Stimulated activated CD8-positive, alpha-beta memory T cell treated with anti-CD3 and anti-CD28 coated beads, Interleukin-7, amount 100 ng/mL, for 24 hours (primary cell): ENCODE measurements at regions not wholly inside any gene's neighbourhood (a gene's known extent, or its start where the extent isn't known, plus 50 kb on each side); places are given as distances from the start of the nearest gene placed in this dataset.
"Not testable (repeated sequence)": the region's sequence is repeated elsewhere in the genome, so short reads cannot be mapped to it uniquely, and the experiment has no call there.

Experiments
- DNase-seq: peaks from one replicate; pipeline ENCODE4 v3.0.0-alpha.2; 2020; ENCODE audit warnings: low read depth

DNA sequence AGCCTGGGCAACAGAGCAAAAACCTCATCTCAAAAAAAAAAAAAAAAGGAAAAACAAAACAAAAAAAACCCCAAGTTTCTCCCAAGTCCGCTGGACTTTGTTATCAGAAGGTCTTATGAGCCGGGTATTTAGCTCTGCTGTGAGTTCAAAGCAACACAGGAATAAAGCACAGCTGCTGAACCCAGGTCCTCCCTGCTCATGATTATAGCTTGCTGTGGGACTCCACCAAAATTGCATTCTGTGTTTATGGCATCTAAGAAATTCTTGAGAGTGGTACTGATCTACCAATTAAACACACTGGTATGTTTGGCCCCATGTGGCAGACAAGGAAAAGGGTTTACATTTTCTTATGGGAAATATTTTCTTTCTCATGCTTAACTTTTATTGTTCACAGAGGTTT is 93.6 kb upstream of the NEDD9 start:
- DNase-seq: no peak

DNA sequence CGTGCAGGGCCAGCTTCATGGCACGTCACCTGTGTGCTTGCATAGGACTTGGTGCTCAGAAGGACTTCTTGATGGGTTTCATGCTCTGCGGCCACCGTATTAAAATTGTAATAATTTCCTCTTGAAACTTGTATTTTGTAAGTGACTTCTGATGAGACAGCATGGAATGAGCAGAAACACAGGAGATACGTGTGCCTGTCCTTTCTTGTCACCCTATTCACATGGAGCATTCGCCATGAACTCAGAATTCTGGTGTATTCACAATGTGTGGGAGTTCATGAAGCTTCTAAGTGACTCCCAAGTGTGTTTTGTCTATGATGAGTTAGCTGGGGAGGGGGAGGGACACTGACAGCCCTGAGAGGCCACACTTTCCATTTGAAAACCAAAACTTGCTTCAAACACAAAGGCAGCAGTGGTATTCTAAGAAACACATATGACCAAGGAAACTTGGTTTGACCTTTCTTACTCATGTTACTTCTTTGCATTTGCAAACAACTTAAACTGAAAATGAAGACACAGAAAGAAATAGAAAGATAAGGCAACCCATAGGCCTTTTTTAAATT is 92.1 kb upstream of the NEDD9 start:
- peak; percentile 21 for DNase-seq

DNA sequence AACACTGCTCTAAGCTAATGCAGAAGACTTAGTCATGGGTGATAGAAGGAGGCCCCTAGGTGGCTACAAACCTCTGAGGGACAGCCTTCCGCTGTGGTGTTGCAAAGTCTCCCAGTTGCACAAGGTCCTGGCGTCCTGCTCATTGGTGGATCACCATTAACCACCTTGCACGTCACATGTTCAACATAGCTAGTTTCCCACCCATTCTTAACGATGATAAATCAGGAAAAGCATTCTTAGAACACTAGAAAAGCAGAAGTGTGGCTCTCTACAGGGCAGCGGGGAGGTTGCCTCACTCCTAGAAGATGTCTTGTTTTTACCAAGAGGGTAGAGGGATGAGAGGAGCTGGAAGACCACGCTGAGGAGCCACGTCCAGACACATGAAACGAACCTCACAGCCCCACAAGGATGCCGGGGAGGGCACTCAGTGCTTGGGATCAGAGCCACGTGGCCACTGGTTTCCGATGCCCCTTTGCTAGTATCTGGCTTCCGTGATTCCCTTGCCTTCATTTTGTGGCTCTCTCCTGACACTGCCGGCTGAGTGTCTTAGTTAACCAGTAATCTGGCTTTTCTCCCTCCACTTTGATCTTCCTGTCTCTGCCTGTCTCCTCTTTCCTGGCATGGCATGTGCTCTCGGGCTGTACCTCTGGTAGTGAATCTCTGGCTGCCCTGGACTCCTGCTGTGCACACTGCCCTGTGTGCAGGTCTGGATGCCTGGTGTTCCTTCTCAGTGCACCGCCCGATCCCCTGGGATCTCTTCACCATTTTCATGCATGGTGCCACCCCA is 91.4 kb upstream of the NEDD9 start:
- no peak for DNase-seq

DNA sequence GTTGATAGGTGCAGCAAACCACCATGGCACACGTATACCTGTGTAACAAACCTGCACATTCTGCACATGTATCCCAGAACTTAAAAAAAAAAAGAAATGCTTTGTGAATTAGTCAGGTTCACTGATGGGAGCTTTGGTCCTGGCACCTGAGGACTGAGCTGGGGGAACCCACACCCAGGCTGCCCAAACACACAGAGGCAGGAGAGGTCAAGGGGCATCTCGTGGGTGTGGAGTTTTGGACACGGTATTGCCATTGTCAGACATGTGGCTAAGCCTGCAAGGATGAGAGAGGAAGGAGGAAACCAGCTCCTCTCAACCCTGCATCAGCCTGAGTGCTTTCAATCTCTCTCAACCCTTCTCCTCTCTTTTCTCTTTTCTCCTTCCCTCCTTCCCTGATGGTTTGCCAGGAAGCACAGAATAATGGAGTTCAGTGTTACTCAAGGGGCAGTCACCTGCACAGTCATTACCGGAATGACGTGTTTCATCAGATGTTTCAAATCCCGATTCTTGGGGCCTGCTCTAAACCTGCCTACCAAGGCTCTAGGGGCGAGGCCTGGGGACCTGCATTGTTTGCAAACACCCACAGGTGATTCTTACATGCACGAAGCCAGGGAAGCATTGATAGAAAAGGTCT is 89.9 kb upstream of the NEDD9 start:
- DNase-seq: no peak

GRCh38 chr6:11320914-11321597 is 88.6 kb upstream of the NEDD9 start:
- DNase-seq: no peak

- DNase-seq: no peak
Measured at GRCh38 chr6:11318835-11319813, 86.7 kb upstream of the NEDD9 start.

DNA sequence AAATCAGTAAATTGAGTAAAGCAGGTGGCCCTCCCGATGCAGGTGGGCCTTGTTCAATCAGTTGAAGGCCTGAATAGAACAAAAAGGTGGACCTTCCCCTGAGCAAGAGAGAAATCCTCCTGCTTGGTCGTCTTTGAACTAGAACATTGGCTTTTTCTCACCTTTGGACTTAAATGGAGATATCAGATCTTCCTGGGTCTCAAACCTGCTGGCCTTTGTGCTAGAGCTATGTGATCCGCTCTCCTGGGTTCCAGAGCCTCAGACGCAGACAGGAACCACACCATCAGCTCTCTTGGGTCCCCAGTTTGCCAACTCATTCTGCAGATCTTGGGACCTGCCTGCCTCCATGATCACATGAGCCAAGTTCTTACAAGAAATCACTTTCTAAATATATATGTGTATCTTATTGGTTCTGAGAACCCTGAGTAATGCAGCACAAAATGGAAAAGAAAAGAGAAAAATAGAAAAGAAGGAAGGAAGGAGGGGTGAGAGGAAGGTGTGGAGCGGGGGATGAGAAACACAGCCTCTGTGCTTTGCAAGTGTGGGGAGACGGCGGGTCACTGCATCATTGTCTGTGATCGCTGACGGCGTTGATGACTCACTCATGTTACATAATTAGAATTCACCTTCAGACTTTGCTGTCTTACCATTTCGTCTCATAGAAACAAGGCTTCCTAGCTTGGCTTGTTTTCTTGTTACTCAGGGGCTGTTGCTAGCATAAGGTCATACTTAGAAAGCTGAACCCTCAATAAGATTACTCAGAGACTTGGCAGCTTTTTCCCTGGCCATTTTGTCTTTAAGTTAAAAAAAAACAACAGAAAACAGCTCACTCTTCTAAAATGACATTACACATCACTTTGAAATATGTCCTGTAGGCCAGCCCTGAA is 85.7 kb upstream of the NEDD9 start:
- peak; percentile 48 for DNase-seq

DNA sequence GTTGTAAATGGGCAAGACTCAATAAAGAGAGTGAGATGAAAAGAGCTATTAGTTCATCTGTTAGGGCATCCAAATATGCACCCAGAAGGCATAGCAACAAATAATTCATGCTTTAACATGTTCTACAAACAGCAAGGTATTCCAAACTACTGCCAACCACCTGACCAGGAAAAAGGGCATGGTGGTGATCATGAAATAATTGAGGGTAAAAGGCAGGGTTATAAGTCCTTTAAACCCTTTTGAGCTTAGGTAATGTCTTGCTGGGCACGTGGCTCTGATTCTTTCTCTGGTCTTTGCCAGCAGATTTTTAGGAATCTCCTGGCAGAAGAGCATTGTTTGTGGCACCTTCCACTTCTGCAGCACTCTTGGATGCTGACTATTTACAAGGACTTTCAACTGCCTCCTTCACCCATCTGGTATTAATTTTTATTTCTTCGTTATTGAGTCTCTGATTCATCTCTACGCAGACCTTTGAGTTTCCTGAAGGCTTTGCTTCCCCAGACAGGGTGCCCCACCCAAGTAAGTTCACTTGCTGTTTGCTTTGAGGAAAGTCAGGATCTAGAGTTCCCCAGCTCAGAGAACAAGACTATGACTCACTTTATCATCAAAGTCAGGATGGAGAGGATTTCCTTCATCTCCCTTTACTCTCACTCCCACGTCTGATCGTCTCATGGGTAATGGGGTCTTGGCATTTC is 83.4 kb upstream of the NEDD9 start:
- DNase-seq: no peak

DNA sequence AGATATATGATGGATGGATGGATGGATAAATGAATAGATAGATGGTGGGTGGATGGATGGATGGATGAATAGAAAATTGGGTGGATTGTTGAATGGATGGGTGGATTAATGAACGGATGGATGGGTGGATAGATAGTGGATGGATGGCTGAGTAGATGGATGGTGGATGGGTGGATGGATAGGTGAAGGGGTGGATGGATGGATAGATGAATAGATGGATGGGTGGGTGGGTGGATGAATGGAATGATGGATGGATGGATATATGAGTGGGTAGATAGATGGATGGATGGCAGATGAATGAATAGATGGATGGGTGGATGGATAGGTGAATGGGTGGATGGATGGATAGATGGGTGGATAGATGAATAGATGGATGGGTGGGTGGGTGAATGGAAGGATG is 80.7 kb upstream of the NEDD9 start:
- no peak for DNase-seq

DNA sequence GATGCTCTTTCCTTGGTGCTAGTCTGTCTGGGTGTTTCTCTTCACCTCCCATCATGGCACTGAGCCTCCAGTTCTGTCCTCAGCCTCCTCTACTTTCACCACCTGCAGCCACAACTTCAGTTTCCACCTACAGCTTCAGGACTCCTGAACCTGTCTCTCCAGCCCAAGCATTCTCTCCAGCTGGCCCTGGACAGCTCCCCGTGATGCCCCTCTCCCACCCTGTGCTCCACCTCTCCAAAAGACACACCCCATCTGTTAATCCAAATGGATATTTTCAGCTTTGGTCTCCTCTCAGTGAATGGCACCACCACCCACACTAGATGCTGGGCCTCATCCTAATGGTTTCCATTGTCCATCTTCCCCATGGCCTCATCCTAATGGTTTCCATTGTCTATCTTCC is 79.5 kb upstream of the NEDD9 start:
- no peak for DNase-seq

GRCh38 chr6:11309947-11310665 is 77.6 kb upstream of the NEDD9 start:
- no peak for DNase-seq

DNA sequence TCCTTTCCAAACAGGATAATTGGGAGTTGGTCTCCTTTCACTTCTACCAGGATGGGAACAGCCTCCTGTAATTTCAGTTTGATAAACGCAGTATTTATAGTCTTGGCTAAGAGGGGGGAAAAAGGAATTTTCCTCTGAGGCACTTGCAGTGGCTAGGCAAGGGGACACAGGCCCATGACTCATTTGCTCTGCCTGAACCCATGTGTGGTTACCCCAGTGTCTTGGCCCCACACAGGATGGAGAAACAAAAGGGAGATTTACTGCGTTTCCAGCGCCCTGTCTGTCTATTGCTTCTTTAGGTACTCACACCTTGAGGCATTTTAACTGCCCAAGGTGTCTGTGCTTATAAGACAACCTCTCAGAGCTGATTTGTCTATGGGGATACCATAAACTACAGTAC is 74.8 kb upstream of the NEDD9 start:
- no peak for DNase-seq

- no peak for DNase-seq
Measured at GRCh38 chr6:11304946-11305345, 72.5 kb upstream of the NEDD9 start.

GRCh38 chr6:11299876-11300428 is 67.5 kb upstream of the NEDD9 start:
- DNase-seq: not testable (repeated sequence)

GRCh38 chr6:11299421-11299784 is 66.9 kb upstream of the NEDD9 start:
- not testable (repeated sequence) for DNase-seq

GRCh38 chr6:11298651-11299420 is 66.4 kb upstream of the NEDD9 start:
- no peak for DNase-seq

DNA sequence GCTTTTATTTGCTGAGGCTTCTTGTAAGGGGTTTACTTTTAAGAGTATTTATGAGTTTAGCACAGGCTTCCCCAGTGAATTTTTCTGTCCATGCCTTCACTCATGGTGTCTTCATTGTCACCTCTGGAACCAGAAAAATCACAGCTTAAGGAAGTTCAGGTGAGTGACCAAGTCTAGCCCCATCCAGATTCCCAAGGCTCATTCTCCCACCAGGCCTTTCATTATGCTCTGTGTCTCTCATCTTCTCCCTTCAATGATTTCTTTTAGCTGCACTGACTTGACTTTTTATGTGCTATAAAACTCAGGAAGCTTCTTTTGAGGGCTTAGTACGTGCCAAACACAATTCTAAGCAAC is 64.9 kb upstream of the NEDD9 start:
- DNase-seq: no peak
